Ishikawa (cell line): ENCODE measurements at regions not wholly inside any gene's neighbourhood (a gene's known extent, or its start where the extent isn't known, plus 50 kb on each side); places are given as distances from the start of the nearest gene placed in this dataset.

Experiments
- EP300 ChIP-seq: IDR thresholded peaks from 2 replicates; pipeline ENCODE4 v1.6.1; 2012; ENCODE audit warnings: borderline replicate concordance
- YY1 ChIP-seq: IDR thresholded peaks from 2 replicates; pipeline ENCODE4 v1.6.1; 2012; ENCODE audit warnings: low read depth

GRCh38 chr12:13534645-13535398, 338.3 kb downstream of the EMP1 start:
- TF ChIP-seq EP300: no peak
- TF ChIP-seq YY1: no peak
